ENCODE measurements at regions not wholly inside any gene's neighbourhood (a gene's known extent, or its start where the extent isn't known, plus 50 kb on each side); places are given as distances from the start of the nearest gene placed in this dataset.

- Mint-ChIP-seq H3K4me1 (ENCODE audit: low read depth) (no peaks in the 10 kb centered on the region), H3K4me3 (no peak overlapping the region), H3K27ac (no peak overlapping the region), H3K9me3 (no peaks in the 10 kb centered on the region), H3K27me3 (ENCODE audit: low read depth) (no peaks in the 10 kb centered on the region), H3K36me3 (ENCODE audit: low read depth) (no peaks in the 10 kb centered on the region)
- DNase-seq (ENCODE audit: low spot score) = no peak
Observed at GRCh38 chr3:72569754-72570440, 278.3 kb downstream of the SHQ1 start.

GRCh38 chr3:72568083-72568482 is 280.2 kb downstream of the SHQ1 start:
- H3K9me3 Mint-ChIP-seq = no peaks in the 10 kb centered on the region
- H3K36me3 Mint-ChIP-seq (ENCODE audit: low read depth) = no peaks in the 10 kb centered on the region
- H3K27ac Mint-ChIP-seq = no peak overlapping the region
- no peak for DNase-seq (ENCODE audit: low spot score)
- H3K4me1 Mint-ChIP-seq (ENCODE audit: low read depth) = peaks cover 2% of the 10 kb centered on the region
- no peak overlapping the region for H3K4me3 Mint-ChIP-seq
- no peaks in the 10 kb centered on the region for H3K27me3 Mint-ChIP-seq (ENCODE audit: low read depth)

- no peak for DNase-seq (ENCODE audit: low spot score)
- no peaks in the 10 kb centered on the region for H3K9me3 Mint-ChIP-seq
- H3K36me3 Mint-ChIP-seq (ENCODE audit: low read depth) = no peaks in the 10 kb centered on the region
- no peak overlapping the region for H3K4me3 Mint-ChIP-seq
- no peaks in the 10 kb centered on the region for H3K27me3 Mint-ChIP-seq (ENCODE audit: low read depth)
- H3K4me1 Mint-ChIP-seq (ENCODE audit: low read depth) = peaks cover 2% of the 10 kb centered on the region
- H3K27ac Mint-ChIP-seq = no peak overlapping the region
Observed at GRCh38 chr3:72567474-72567873, 280.8 kb downstream of the SHQ1 start.

DNA sequence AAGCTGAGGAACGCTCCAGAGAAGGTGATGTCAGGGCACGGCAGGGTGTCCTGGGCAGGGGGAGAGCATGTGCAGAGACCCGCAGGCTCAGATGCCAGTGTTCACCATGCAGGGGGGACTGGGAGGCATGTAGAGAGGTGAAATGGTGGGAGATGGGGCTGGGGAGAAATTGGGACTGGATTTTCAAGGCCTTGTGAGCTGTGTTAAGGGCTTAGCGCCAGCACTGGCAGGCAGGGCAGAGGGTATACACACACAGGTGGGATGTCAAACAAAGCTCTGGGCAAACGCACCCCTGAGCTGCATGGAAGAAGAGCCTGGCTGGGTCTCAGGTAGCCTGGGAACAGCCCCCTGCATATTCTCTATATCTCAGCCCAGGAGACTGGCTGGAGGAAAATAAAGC is 282.7 kb downstream of the SHQ1 start:
- Mint-ChIP-seq H3K27me3 (ENCODE audit: low read depth) (no peaks in the 10 kb centered on the region), H3K36me3 (ENCODE audit: low read depth) (no peaks in the 10 kb centered on the region), H3K4me3 (no peak overlapping the region), H3K27ac (no peak overlapping the region), H3K9me3 (no peaks in the 10 kb centered on the region), H3K4me1 (ENCODE audit: low read depth) (peaks cover 2% of the 10 kb centered on the region)
- DNase-seq (ENCODE audit: low spot score) = no peak

- Mint-ChIP-seq H3K4me1 (ENCODE audit: low read depth) (peaks cover 2% of the 10 kb centered on the region), H3K36me3 (ENCODE audit: low read depth) (no peaks in the 10 kb centered on the region), H3K27ac (no peak overlapping the region), H3K4me3 (no peak overlapping the region), H3K27me3 (ENCODE audit: low read depth) (no peaks in the 10 kb centered on the region), H3K9me3 (no peaks in the 10 kb centered on the region)
- no peak for DNase-seq (ENCODE audit: low spot score)
Observed at GRCh38 chr3:72563690-72564370, 284.4 kb downstream of the SHQ1 start.

DNA sequence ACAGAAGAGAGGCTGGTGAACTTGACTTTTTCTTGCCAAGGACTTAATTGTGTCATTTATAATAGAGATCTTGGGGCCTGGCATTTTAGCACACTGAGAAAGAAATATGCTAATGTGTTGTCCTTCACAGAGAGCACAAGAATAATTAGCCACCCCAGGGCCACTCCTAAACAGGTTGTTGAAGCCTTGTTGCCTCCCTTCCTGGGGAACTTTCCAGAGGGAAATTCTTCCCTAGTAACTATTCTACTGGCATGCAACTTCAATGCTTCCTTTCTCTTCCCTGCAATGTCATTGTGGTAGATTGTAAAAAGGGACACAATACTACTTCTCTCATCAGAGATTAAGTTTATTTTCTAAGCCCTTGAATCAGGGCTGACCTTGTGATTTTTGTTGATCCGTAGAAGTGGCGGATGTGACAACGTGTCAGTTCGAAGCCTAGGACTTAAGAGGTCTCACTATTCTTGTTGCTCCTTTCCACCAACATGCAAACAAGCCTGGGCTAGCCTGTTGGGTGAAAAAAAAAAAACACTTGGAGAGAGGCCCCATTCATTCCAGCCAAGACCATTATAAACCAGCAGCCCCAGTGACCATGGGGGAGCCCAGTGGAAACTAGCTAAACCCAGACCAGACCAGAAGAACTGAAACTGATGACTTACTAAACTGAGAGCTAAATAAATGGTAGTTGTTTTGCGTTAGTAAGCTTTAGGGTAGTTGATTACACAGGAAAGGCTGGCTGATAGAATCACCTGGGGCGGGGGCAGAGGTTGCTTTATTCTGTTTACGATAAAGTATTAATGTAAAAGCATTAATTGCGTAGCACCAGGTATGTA is 287.2 kb downstream of the SHQ1 start:
- Mint-ChIP-seq H3K4me1 (ENCODE audit: low read depth) (peaks cover 2% of the 10 kb centered on the region), H3K9me3 (peaks cover 9% of the 10 kb centered on the region), H3K4me3 (no peak overlapping the region), H3K27ac (no peak overlapping the region), H3K27me3 (ENCODE audit: low read depth) (no peaks in the 10 kb centered on the region), H3K36me3 (ENCODE audit: low read depth) (peaks cover 3% of the 10 kb centered on the region)
- no peak for DNase-seq (ENCODE audit: low spot score)

DNA sequence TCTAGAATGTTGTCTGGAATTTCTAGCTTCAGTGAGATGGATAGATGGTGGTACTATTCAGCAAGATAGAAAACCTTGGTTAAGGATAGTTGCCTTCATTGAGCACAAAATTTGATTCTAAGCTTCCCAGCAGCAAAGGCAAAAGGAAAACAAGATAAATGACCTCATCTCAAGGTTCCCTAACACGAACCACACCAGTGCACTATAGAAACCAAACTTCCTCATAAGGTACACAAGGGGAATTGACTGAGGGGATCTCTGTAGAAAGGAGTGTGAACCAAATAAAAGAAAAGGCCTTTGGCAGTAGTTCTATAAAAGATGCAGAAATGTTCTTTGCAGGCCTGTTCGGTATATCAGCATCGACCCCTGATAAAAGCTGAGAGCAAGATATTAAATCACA is 288.9 kb downstream of the SHQ1 start:
- H3K4me1 Mint-ChIP-seq (ENCODE audit: low read depth) = peaks cover 2% of the 10 kb centered on the region
- peaks cover 3% of the 10 kb centered on the region for H3K36me3 Mint-ChIP-seq (ENCODE audit: low read depth)
- DNase-seq (ENCODE audit: low spot score) = no peak
- H3K27ac Mint-ChIP-seq = no peak overlapping the region
- H3K4me3 Mint-ChIP-seq = no peak overlapping the region
- no peaks in the 10 kb centered on the region for H3K27me3 Mint-ChIP-seq (ENCODE audit: low read depth)
- H3K9me3 Mint-ChIP-seq = peaks cover 9% of the 10 kb centered on the region

DNA sequence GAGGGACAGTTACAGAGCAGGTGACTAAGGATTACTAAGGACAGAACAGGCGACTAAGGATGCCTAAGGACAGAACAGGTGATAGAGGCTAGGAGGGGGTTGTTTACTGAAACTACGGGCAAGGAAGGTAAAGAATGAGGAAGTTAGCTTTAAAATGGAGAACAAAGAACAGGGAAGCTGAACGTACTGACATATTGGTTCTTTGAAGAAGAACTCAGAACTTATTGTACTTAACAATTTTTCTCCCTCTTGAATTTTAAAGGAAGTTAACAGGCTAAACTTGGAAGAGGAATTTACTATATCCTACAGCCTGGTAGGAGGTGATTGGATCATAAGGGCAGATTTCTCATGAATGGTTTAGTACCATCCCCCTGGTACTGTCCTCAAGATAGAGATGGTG is 290.2 kb downstream of the SHQ1 start:
- Mint-ChIP-seq H3K4me3 (no peak overlapping the region), H3K27me3 (ENCODE audit: low read depth) (no peaks in the 10 kb centered on the region), H3K36me3 (ENCODE audit: low read depth) (peaks cover 3% of the 10 kb centered on the region), H3K4me1 (ENCODE audit: low read depth) (no peaks in the 10 kb centered on the region), H3K27ac (no peak overlapping the region), H3K9me3 (peaks cover 9% of the 10 kb centered on the region)
- DNase-seq (ENCODE audit: low spot score) = no peak

- Mint-ChIP-seq H3K9me3 (peaks cover 9% of the 10 kb centered on the region), H3K27ac (no peak overlapping the region)
Observed at GRCh38 chr3:72555714-72556113, 292.5 kb downstream of the SHQ1 start.

DNA sequence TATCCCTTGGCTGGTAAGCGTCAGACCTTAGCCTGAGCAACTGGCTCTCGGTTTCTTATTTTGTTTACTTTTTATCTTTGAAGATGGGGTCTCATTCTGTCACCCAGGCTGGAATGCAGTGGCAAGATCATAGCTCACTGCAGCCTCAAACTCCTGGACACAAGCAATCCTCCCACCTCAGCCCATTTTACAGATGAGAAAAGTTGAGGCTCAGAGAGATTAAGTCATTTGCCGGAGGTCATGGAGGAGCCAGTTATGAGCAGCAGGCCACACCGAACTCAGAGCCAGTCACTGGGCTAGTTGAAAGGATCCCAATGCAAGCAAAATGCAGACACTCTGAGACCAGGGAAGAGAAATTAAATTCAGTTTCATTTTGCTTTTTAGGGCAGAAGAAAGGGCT is 293.6 kb downstream of the SHQ1 start:
- H3K27ac Mint-ChIP-seq = no peak overlapping the region

More at GRCh38 chr3:72555714-72556113, 292.5 kb downstream of the SHQ1 start:
- Mint-ChIP-seq H3K4me3 (no peak overlapping the region), H3K36me3 (ENCODE audit: low read depth) (peaks cover 3% of the 10 kb centered on the region), H3K4me1 (ENCODE audit: low read depth) (peaks cover 1% of the 10 kb centered on the region), H3K27me3 (ENCODE audit: low read depth) (no peaks in the 10 kb centered on the region)
- no peak for DNase-seq (ENCODE audit: low spot score)

GRCh38 chr3:72553298-72553697 is 294.9 kb downstream of the SHQ1 start:
- H3K4me3 Mint-ChIP-seq = no peak overlapping the region
- H3K27ac Mint-ChIP-seq = no peak overlapping the region
- peaks cover 7% of the 10 kb centered on the region for H3K9me3 Mint-ChIP-seq
- no peaks in the 10 kb centered on the region for H3K27me3 Mint-ChIP-seq (ENCODE audit: low read depth)
- peaks cover 21% of the 10 kb centered on the region for H3K4me1 Mint-ChIP-seq (ENCODE audit: low read depth)
- peaks cover 3% of the 10 kb centered on the region for H3K36me3 Mint-ChIP-seq (ENCODE audit: low read depth)
- DNase-seq (ENCODE audit: low spot score) = no peak

More for the DNA sequence above, 293.6 kb downstream of the SHQ1 start:
- peaks cover 3% of the 10 kb centered on the region for H3K36me3 Mint-ChIP-seq (ENCODE audit: low read depth)
- peaks cover 9% of the 10 kb centered on the region for H3K9me3 Mint-ChIP-seq
- no peak for DNase-seq (ENCODE audit: low spot score)
- peaks cover 11% of the 10 kb centered on the region for H3K4me1 Mint-ChIP-seq (ENCODE audit: low read depth)
- no peaks in the 10 kb centered on the region for H3K27me3 Mint-ChIP-seq (ENCODE audit: low read depth)
- H3K4me3 Mint-ChIP-seq = no peak overlapping the region

DNA sequence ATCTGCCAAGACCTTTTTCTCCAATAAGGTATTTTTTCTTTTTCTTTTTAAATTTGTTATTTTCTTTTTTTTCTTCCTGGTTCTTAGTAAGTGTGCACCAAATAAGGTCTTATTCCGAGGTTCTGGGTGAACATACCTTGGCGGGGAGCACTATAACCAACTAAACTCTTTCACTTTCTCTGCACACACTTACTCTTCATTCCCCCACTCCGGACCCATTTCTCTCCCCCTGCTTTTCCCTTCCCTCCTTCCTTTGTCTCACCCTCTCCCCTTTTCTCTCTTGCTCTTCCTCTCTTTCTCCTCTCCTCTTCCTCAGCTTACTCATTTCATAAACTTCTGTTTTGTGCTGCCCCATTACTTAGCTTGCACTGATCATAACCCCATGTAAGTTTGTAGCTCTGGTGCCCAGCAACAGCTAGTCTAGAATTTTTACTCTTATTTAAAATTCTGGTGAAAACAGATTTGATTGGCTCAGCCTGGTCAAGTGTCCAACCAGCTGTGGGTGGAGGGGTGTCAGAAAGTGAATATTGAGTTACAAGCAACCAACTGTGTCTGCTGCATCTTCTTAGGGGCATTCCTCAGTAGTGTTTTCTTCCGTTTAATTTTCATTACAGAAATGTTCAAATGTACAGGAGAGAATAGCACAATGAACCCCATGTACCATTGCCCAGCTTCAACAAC is 297.5 kb downstream of the SHQ1 start:
- Mint-ChIP-seq H3K27me3 (ENCODE audit: low read depth) (no peaks in the 10 kb centered on the region), H3K9me3 (no peaks in the 10 kb centered on the region), H3K27ac (peak overlapping the region; percentile 94), H3K4me3 (peak overlapping the region; percentile 87), H3K36me3 (ENCODE audit: low read depth) (no peaks in the 10 kb centered on the region), H3K4me1 (ENCODE audit: low read depth) (peaks cover 21% of the 10 kb centered on the region)
- DNase-seq (ENCODE audit: low spot score) = no peak

GRCh38 chr3:72549761-72550581 is 298.3 kb downstream of the SHQ1 start:
- no peaks in the 10 kb centered on the region for H3K9me3 Mint-ChIP-seq
- no peaks in the 10 kb centered on the region for H3K27me3 Mint-ChIP-seq (ENCODE audit: low read depth)
- no peak for DNase-seq (ENCODE audit: low spot score)
- peaks cover 21% of the 10 kb centered on the region for H3K4me1 Mint-ChIP-seq (ENCODE audit: low read depth)
- peak overlapping the region; percentile 94 for H3K27ac Mint-ChIP-seq
- H3K4me3 Mint-ChIP-seq = peak overlapping the region; percentile 87
- H3K36me3 Mint-ChIP-seq (ENCODE audit: low read depth) = no peaks in the 10 kb centered on the region
